Activated T-helper 1 cell treated with anti-CD3 and anti-CD28 coated beads, Interleukin-2, amount 50 U/mL, for 16 hours (primary cell): ENCODE measurements at regions not wholly inside any gene's neighbourhood (a gene's known extent, or its start where the extent isn't known, plus 50 kb on each side); places are given as distances from the start of the nearest gene placed in this dataset.

Source experiments
- DNase-seq, 2 donors: peaks; one replicate each; pipeline ENCODE4 v3.0.0-alpha.2; 2020; ENCODE audit warnings: low read depth in 1 of 2, low spot score in 1 of 2

GRCh38 chr4:138697851-138698250 lies 317.7 kb upstream of the NOCT start:
- DNase-seq: no peak

DNA sequence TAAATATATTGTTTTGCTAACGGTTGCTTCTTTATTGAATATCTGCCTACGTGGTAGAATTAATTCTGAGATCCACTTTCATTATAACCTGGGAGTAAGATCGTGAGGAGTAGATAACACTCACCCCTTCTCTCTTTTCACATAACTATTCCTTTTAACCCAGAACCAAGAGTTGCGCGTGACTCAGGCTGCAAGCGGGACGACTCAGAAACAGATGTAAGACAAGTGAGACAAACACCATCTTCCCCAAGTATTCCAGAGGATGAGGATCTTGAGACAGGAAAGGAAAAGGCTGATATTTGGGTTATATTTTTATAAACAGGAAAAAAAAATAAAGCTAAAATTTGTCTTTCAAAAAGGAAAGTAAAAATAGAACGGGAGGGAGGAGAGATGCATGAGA lies 318.8 kb upstream of the NOCT start:
- no peak for DNase-seq

DNA sequence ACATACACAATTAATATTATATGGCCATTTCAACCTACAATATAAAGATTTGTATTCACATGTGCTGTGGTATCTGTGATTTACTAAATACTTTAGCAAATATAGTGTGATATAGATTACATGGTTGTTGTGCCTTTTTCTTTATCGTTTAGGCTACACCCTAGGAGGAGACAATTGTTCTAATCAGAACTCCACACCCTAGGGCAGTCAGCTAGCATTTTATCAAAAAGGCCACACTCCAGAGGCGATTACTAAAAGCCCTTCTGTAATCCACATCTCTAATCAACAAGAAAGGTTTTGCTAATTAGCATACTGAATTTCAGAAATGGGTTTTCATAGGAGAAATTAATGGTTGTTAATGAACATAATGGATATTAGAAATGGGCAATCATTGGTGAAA lies 319.5 kb upstream of the NOCT start:
- DNase-seq: no peak

GRCh38 chr4:138693526-138693925 lies 322.1 kb upstream of the NOCT start:
- DNase-seq: no peak

DNA sequence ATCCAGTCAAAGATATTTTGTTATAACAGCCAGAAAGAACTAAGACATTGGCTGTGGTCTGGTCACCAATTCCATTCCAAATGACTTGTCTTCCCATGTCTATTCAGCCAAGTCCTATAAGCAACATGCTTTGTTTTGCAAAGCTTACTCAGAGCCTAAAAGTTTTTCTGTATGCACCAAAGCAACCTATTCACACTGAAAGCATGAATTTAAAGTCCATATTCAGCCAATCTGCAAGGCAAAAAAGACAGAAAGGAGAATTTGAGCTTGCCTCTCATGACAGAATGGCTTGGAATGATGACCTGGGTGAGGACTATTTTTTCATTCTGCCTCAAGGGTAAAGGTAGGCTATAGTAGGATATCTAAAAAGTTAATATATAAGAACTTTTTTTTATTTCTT lies 323.2 kb upstream of the NOCT start:
- DNase-seq: no peak

DNA sequence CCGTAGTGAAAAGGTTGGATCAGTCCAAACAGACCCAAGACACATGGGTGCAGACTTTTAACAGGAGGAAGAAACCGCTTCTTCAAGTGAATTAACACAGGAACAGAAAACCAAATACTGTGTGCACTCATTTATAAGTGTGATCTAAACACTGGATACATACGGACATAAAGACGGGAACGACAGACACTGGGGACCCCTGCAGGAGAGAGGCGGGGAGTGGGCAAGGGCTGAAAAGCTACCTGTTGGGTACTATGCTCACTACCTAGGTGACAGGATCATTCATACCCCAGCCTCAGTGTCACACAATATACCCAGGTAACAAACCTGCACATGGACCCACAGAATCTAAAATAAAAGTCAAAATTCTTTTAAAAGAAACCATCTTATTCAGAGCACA lies 326.0 kb upstream of the NOCT start:
- DNase-seq: no peak

DNA sequence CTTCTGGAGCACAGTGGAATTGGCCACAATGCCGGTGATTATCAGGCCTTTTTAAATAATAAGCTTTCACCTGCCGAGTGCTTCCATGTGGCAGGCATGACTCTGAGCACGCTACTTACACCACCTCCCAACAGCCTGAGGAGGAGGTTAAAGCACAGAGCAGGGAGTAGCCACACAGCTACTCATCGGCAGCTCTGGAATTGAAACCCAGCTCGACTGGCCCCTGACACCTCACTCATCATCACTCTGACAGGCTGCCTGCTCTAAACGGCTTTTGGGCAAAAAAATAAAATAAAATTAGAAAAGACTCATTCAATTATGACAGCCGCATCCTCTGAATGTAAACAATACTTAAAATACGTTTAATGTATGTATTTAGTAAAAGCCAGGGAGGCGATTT lies 326.4 kb upstream of the NOCT start:
- DNase-seq: no peak

GRCh38 chr4:138688408-138689085 lies 327.0 kb upstream of the NOCT start:
- DNase-seq: no peak

DNA sequence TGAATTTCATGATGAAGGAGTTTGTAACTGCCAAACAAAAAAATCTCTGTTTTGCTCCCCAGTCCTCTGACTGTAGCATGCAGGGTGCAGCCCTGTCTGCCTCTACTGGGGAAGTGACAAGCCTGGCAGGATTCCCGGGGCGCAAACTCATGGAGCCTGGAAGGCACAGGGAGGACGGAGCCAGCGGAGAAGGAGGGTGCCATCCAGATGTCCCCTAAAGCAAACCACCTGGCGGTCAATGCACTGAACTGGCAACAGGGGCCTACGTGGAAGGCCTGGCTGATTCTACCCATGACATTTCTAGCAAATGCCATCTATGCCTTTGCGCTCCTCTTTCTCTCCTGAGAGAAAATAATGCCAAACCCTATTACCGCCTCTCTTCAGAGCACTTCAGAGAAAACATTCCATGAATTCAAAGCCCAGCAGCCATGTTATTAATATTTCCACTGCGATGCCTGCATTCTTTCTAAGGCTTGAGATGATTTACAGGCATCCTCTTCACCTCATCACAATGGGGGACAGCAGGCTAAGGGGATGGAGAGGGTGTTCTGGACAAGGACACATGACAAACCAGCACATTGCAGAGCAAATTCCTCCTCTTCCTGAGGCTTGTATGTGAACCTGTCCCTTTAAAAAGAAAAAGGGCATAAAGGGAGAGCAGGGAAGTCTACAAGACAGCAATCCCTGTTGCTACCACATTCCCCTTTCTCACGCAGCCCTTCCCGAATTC lies 329.3 kb upstream of the NOCT start:
- DNase-seq: no peak

- DNase-seq: no peak
Measured at GRCh38 chr4:138685316-138685715, 330.3 kb upstream of the NOCT start.

GRCh38 chr4:138680989-138681604 lies 334.5 kb upstream of the NOCT start:
- peak; percentile 39 to 40 for DNase-seq

GRCh38 chr4:138680256-138680655 lies 335.3 kb upstream of the NOCT start:
- no peak for DNase-seq

GRCh38 chr4:138678985-138679746 lies 336.4 kb upstream of the NOCT start:
- no peak for DNase-seq

GRCh38 chr4:138677748-138678147 lies 337.8 kb upstream of the NOCT start:
- DNase-seq: no peak

GRCh38 chr4:138677212-138677611 lies 338.4 kb upstream of the NOCT start:
- DNase-seq: no peak

DNA sequence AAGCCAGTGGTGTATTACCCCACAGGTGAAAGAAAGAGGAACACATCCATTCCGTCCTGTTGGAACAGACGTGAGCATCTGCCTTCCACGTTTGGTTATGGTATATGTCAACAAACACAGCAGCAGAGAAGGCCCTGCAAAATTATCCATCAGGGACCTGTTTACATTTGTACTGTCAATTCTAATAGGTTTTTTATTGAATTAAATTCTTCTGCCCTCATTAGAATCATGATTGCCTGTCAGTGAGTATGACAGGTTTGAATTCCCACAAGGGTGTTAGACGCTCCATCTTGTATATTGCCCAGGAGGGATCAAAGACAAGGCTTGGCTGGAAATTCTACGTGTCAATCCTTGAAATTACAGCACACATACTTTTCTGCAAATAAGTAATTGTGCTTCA lies 339.9 kb upstream of the NOCT start:
- no peak for DNase-seq

GRCh38 chr4:138674209-138674608 lies 341.4 kb upstream of the NOCT start:
- DNase-seq: no peak

- no peak for DNase-seq
Measured at GRCh38 chr4:138673053-138673452, 342.5 kb upstream of the NOCT start.

DNA sequence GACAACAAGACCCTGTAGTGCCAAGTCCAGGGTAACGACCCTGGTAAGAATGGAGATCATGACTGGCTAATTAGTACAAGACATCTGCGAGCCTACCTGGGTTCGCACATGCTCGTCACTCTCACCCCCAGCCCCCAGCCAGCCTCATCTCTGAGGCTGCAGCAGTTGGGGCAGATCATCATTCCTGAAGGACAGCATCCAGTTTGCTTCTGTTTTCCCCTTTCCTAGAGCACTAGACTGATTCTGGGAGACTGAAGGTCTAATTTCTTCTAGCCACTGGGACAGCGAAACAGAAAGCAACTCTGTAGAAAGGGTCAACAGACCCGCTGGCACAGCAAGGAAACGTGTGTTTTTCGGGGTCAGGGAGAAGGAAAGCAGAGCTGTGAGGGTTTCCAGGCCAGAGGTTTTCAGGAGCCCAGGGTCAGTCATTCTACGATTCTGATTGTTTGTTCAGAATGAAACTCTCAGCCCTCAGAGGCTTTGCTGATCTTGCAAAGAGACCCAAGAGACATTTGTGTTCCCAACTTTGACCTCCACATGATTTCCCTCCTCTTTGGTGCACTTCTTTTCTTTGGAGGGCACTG lies 343.1 kb upstream of the NOCT start:
- DNase-seq: no peak

GRCh38 chr4:138671606-138672084 lies 343.9 kb upstream of the NOCT start:
- no peak for DNase-seq

DNA sequence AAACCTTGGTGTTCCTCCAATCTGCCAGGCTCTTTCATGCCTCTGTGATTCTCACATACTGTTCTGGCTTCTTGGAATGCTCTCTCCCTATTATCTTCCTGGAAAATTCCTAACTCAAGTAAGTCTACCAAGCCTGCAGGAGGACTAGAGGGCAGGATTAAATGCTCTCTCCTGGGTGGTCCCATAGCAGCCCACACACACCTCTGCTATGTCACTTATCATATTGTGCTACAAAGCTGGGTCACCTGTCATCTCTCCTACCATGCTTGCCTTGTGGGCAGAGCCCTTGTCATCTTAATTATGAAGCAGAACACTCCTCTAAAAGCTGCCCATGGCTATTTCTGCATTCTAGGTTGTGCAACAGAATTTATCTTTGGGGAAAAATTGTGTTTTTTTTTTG lies 344.5 kb upstream of the NOCT start:
- no peak for DNase-seq
